ENCODE measurements at regions not wholly inside any gene's neighbourhood (a gene's known extent, or its start where the extent isn't known, plus 50 kb on each side); places are given as distances from the start of the nearest gene placed in this dataset.

DNA sequence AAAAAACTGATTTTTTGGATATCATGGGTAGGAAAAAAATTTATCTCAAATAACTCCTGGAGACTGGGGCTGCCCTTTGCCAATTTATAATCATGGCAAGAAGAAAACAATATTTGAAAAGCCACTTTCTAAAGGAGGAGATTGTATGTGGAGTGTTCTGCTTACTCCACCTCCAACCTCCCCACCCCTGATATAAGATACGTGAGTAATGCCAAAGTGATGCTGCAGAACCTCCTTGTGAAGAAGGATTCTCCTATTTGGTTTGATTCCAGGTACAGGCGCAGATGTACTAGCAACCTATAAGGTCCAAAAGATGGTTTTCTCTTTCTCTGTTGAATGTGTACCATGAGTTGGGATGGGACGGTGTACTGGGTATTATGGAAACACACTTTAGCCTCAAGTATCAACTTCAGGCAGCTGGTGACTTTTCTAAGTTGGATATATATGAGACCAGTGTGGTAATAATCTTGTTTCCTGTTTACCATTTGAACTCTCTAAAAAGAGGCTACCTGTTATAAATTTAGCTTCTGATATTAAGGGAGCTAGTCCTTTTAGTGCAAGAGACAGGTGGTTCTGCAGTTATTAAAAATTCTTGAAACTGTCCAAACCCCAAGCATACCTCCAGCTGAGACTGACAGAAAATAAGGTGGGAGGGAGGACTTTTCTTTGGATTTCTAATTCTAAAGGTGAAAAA, 724.0 kb upstream of the MIR17HG start:
- TF ChIP-seq, protein P1, sequence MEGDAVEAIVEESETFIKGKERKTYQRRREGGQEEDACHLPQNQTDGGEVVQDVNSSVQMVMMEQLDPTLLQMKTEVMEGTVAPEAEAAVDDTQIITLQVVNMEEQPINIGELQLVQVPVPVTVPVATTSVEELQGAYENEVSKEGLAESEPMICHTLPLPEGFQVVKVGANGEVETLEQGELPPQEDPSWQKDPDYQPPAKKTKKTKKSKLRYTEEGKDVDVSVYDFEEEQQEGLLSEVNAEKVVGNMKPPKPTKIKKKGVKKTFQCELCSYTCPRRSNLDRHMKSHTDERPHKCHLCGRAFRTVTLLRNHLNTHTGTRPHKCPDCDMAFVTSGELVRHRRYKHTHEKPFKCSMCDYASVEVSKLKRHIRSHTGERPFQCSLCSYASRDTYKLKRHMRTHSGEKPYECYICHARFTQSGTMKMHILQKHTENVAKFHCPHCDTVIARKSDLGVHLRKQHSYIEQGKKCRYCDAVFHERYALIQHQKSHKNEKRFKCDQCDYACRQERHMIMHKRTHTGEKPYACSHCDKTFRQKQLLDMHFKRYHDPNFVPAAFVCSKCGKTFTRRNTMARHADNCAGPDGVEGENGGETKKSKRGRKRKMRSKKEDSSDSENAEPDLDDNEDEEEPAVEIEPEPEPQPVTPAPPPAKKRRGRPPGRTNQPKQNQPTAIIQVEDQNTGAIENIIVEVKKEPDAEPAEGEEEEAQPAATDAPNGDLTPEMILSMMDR (IDR thresholded peaks at IDR 0.05): no peak
- TF ChIP-seq POLR2A (IDR thresholded peaks at IDR 0.05): no peak
- no peak for TF ChIP-seq EP300 (IDR thresholded peaks at IDR 0.05)
- no peak for TF ChIP-seq POLR2AphosphoS5 (IDR thresholded peaks at IDR 0.05)

Measured in gastroesophageal sphincter (tissue), 3 donors.